ENCODE measurements at regions not wholly inside any gene's neighbourhood (a gene's known extent, or its start where the extent isn't known, plus 50 kb on each side); places are given as distances from the start of the nearest gene placed in this dataset.
"Not testable (repeated sequence)": the region's sequence is repeated elsewhere in the genome, so short reads cannot be mapped to it uniquely, and the experiment has no call there.

GRCh38 chr4:150018257-150018656, 60.0 kb upstream of the DCLK2 start:
- in situ Hi-C loops (cut with HindIII; ENCODE audit: low sequenced_read_pairs) = loop anchor here (10.0 kb wide), 1 partner anchor 197 kb away; no protein-coding TSS in a partner anchor

GRCh38 chr4:150021483-150021882, 56.8 kb upstream of the DCLK2 start:
- in situ Hi-C loops (cut with HindIII; ENCODE audit: low sequenced_read_pairs) = no loop called here
- DNase-seq (ENCODE audit: low read depth) = no peak
- TF ChIP-seq CTCF (IDR thresholded peaks at IDR 0.05; ENCODE audit: low read depth, low read length, missing control alignments) = no peak
- H3K4me3 ChIP-seq (ENCODE audit: low read depth, low read length) = no peak overlapping the region

More at GRCh38 chr4:150018257-150018656, 60.0 kb upstream of the DCLK2 start:
- H3K4me3 ChIP-seq (ENCODE audit: low read depth, low read length) = no peak overlapping the region
- no peak for DNase-seq (ENCODE audit: low read depth)
- TF ChIP-seq CTCF (IDR thresholded peaks at IDR 0.05; ENCODE audit: low read depth, low read length, missing control alignments) = no peak

GRCh38 chr4:150023489-150023888, 54.8 kb upstream of the DCLK2 start:
- no peak overlapping the region for H3K4me3 ChIP-seq (ENCODE audit: low read depth, low read length)
- TF ChIP-seq CTCF (IDR thresholded peaks at IDR 0.05; ENCODE audit: low read depth, low read length, missing control alignments) = no peak
- no peak for DNase-seq (ENCODE audit: low read depth)
- in situ Hi-C loops (cut with HindIII; ENCODE audit: low sequenced_read_pairs) = no loop called here

GRCh38 chr4:150026987-150027386, 51.3 kb upstream of the DCLK2 start:
- DNase-seq (ENCODE audit: low read depth); in situ Hi-C loops (cut with HindIII; ENCODE audit: low sequenced_read_pairs); H3K4me3 ChIP-seq (ENCODE audit: low read depth, low read length): not testable (repeated sequence)

Data from astrocyte of the cerebellum (primary cell).